ENCODE measurements at regions not wholly inside any gene's neighbourhood (a gene's known extent, or its start where the extent isn't known, plus 50 kb on each side); places are given as distances from the start of the nearest gene placed in this dataset.

DNA sequence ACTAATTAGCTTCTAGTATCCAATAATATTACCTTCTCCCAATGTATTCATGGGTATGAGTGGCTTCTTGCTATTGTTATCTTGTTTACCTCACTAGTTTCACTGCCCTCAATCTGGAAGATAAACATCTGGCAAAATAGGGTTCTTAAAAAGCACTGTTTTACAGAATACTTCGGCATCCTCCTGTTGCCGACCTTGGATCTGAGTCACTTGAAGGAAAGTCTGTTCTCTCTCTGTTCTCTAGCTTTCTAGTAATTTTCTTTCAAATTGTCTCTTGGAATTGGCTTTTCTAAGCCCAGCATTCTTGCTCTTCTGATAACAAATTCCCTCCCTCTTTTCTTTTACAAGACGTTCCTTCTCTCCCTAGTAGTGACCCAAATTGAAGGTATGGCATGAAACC, 189.5 kb downstream of the KITLG start:
- TF ChIP-seq, protein P1, sequence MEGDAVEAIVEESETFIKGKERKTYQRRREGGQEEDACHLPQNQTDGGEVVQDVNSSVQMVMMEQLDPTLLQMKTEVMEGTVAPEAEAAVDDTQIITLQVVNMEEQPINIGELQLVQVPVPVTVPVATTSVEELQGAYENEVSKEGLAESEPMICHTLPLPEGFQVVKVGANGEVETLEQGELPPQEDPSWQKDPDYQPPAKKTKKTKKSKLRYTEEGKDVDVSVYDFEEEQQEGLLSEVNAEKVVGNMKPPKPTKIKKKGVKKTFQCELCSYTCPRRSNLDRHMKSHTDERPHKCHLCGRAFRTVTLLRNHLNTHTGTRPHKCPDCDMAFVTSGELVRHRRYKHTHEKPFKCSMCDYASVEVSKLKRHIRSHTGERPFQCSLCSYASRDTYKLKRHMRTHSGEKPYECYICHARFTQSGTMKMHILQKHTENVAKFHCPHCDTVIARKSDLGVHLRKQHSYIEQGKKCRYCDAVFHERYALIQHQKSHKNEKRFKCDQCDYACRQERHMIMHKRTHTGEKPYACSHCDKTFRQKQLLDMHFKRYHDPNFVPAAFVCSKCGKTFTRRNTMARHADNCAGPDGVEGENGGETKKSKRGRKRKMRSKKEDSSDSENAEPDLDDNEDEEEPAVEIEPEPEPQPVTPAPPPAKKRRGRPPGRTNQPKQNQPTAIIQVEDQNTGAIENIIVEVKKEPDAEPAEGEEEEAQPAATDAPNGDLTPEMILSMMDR (IDR thresholded peaks at IDR 0.05): no peak
- Mint-ChIP-seq H3K4me3 (no peak overlapping the region), H3K36me3 (ENCODE audit: low read depth) (no peaks in the 10 kb centered on the region), H3K9me3 (peaks cover 5% of the 10 kb centered on the region), H3K4me1 (peaks cover 7% of the 10 kb centered on the region), H3K27ac (no peak overlapping the region), H3K27me3 (ENCODE audit: low read depth, poor library complexity) (no peaks in the 10 kb centered on the region)
- DNase-seq: no peak

- Mint-ChIP-seq H3K27ac (no peak overlapping the region), H3K9me3 (peaks cover 5% of the 10 kb centered on the region), H3K36me3 (ENCODE audit: low read depth) (no peaks in the 10 kb centered on the region), H3K27me3 (ENCODE audit: low read depth, poor library complexity) (peaks cover 4% of the 10 kb centered on the region), H3K4me3 (no peak overlapping the region), H3K4me1 (peaks cover 7% of the 10 kb centered on the region)
- no peak for DNase-seq
- TF ChIP-seq, protein P1 (IDR thresholded peaks at IDR 0.05): no peak
Observed at GRCh38 chr12:88391556-88391955, 188.7 kb downstream of the KITLG start.

DNA sequence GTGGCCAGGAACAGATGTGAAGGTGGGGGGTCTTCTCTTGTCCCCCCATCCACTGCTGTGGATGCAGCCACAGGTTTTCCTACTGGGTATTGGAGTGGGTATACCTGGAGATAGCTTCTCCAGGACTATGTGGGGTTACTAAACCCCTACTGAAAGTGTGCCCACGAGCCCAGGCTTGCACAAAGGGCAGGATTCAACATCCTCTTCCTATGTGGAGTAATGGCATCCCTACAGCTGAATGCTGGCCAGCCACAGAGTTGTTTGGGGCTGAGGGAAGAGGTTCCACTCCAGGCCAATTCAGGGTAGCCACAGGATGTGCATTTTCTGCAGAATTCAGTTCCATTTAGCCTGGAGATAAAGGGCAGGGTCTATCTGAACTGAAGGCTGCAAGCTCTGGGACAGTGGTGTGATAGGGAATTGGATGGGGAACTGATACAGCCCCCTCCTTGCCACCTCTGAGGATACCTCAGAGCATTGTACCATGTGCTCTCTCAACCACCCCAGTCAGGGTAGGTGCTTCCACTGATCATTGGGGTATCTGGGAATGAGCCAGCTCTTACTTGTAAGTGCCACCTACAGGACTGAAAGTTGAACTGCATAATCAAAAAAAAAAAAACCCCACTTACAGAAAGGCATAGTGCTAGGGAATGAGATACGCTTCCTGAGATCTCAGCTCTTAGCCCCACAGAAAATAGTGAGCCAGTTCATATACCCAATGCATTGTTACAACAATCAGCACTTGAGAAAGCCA, 187.1 kb downstream of the KITLG start:
- H3K36me3 Mint-ChIP-seq (ENCODE audit: low read depth): no peaks in the 10 kb centered on the region
- TF ChIP-seq, protein P1 (IDR thresholded peaks at IDR 0.05): no peak
- no peak overlapping the region for H3K27ac Mint-ChIP-seq
- DNase-seq: no peak
- peaks cover 5% of the 10 kb centered on the region for H3K9me3 Mint-ChIP-seq
- peaks cover 4% of the 10 kb centered on the region for H3K27me3 Mint-ChIP-seq (ENCODE audit: low read depth, poor library complexity)
- H3K4me3 Mint-ChIP-seq: no peak overlapping the region
- peaks cover 7% of the 10 kb centered on the region for H3K4me1 Mint-ChIP-seq

DNA sequence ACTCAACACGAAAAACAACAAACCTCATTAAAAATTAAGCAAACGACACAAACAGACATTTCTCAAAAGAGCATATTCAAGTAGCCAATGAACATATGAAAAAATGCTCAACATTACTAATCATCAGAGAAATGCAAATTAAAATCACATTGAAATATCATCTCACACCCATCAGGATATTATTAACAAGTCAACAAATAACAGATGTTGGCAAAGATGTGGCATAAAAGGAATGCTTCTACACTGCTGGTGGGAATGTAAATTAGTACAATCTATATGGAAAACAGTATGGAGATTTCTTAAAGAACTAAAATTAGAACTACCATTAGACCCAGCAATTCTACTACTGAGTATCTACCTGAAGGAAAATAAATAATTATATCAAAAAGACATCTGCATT, 182.2 kb downstream of the KITLG start:
- DNase-seq: no peak
- H3K4me3 Mint-ChIP-seq: no peak overlapping the region
- H3K9me3 Mint-ChIP-seq: peaks cover 5% of the 10 kb centered on the region
- H3K36me3 Mint-ChIP-seq (ENCODE audit: low read depth): no peaks in the 10 kb centered on the region
- H3K27ac Mint-ChIP-seq: no peak overlapping the region
- H3K27me3 Mint-ChIP-seq (ENCODE audit: low read depth, poor library complexity): peaks cover 4% of the 10 kb centered on the region
- TF ChIP-seq, protein P1 (IDR thresholded peaks at IDR 0.05): no peak
- no peaks in the 10 kb centered on the region for H3K4me1 Mint-ChIP-seq

- H3K27ac Mint-ChIP-seq: no peak overlapping the region
Observed at GRCh38 chr12:88399811-88400210, 180.5 kb downstream of the KITLG start.

More at GRCh38 chr12:88399811-88400210, 180.5 kb downstream of the KITLG start:
- Mint-ChIP-seq H3K4me3 (no peak overlapping the region), H3K36me3 (ENCODE audit: low read depth) (no peaks in the 10 kb centered on the region), H3K9me3 (no peaks in the 10 kb centered on the region), H3K4me1 (no peaks in the 10 kb centered on the region), H3K27me3 (ENCODE audit: low read depth, poor library complexity) (peaks cover 4% of the 10 kb centered on the region)
- TF ChIP-seq, protein P1 (IDR thresholded peaks at IDR 0.05): no peak
- DNase-seq: no peak
